ENCODE measurements at regions not wholly inside any gene's neighbourhood (a gene's known extent, or its start where the extent isn't known, plus 50 kb on each side); places are given as distances from the start of the nearest gene placed in this dataset.

DNA sequence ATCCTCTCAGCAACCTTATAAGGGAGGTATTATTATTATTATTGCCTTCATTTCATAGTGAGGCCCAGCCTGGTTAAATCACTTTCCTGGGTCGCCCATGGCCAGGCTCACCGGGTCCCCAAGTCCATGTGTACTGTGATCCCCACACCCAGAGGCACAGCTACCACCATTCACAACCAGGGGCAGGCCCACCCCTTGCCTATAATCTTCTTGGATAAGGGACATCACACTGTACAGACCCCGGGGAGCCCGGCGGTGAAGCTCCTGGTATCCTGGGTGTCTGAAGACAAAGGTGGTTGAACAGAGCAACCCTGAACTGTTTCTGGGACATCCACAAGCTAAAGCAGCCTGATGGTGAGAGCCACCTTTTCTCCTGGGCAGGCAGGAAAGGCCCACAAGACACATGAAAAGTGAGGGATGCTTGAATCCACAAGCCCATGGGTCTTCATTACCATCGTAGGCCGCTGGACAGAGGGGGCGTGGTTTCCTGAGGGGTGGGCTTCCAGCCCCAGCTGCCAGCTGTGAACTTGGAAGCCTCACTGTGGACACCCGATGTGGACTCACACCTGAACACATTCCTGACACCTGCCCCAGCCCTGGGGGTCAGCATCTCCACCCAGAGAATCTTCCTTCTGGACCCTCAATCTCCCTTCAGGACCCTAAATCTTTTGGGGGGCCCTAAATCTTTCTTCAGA is 185.5 kb upstream of the PMEPA1 start:
- TF ChIP-seq POLR2A (IDR thresholded peaks at IDR 0.05) = no peak
- TF ChIP-seq, protein P1, sequence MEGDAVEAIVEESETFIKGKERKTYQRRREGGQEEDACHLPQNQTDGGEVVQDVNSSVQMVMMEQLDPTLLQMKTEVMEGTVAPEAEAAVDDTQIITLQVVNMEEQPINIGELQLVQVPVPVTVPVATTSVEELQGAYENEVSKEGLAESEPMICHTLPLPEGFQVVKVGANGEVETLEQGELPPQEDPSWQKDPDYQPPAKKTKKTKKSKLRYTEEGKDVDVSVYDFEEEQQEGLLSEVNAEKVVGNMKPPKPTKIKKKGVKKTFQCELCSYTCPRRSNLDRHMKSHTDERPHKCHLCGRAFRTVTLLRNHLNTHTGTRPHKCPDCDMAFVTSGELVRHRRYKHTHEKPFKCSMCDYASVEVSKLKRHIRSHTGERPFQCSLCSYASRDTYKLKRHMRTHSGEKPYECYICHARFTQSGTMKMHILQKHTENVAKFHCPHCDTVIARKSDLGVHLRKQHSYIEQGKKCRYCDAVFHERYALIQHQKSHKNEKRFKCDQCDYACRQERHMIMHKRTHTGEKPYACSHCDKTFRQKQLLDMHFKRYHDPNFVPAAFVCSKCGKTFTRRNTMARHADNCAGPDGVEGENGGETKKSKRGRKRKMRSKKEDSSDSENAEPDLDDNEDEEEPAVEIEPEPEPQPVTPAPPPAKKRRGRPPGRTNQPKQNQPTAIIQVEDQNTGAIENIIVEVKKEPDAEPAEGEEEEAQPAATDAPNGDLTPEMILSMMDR (IDR thresholded peaks at IDR 0.05) = no peak

Data from uterus (tissue), 2 donors.